Heart right ventricle (tissue), 16 donors: ENCODE measurements at regions not wholly inside any gene's neighbourhood (a gene's known extent, or its start where the extent isn't known, plus 50 kb on each side); places are given as distances from the start of the nearest gene placed in this dataset.

Experiments used
- ATAC-seq, 8 donors: fragments of 200-7000 bp; cut with Tn5 transposase; one replicate each; pipeline ENCODE4 v1.9.1; 2020; ENCODE audit warnings: mild to moderate bottlenecking in 8 of 8, moderate library complexity in 8 of 8, moderate number of reproducible peaks in 1 of 8
- DNase-seq, 2 donors: peaks; one replicate each; pipeline ENCODE4 v3.0.0-alpha.2; 2020
- H3K27ac ChIP-seq, 10 donors: fragments of 200-600 bp; sonication (generic) in 2 of 10; one replicate each; pipeline versions ENCODE4 v1.5.0 to v1.8.0; 2020 to 2022; ENCODE audit warnings: mild to moderate bottlenecking in 3 of 10
- H3K27me3 ChIP-seq, 7 donors: fragments of 200-600 bp; one replicate each; pipeline ENCODE4 v1.8.0; 2021 to 2022; ENCODE audit warnings: mild to moderate bottlenecking in 2 of 7
- H3K36me3 ChIP-seq, 9 donors: fragments of 200-600 bp; sonication (generic) in 1 of 9; one replicate each; pipeline versions ENCODE4 v1.5.0 to v1.8.0; 2020 to 2022; ENCODE audit warnings: mild to moderate bottlenecking in 2 of 9
- H3K4me1 ChIP-seq, 9 donors: fragments of 200-600 bp; sonication (generic) in 1 of 9; one replicate each; pipeline versions ENCODE4 v1.5.0 to v1.8.0; 2020 to 2022; ENCODE audit warnings: mild to moderate bottlenecking in 4 of 9
- H3K4me3 ChIP-seq, 10 donors: fragments of 200-600 bp; sonication (generic) in 2 of 10; one replicate each; pipeline versions ENCODE4 v1.5.0 to v1.8.0; 2020 to 2022; ENCODE audit warnings: mild to moderate bottlenecking in 7 of 10, moderate library complexity in 2 of 10
- H3K9me3 ChIP-seq, 11 donors: fragments of 200-600 bp in 10 of 11; sonication (generic) in 2 of 11; one replicate each; pipeline versions ENCODE4 v1.5.0 to v1.8.0; 2013 to 2022; ENCODE audit warnings: mild to moderate bottlenecking in 2 of 11, control low read depth in 1 of 11, moderate library complexity in 1 of 11
- WGBS, 2 donors: extraction: QIAGEN DNeasy Blood & Tissue Kit; methylation state at CpG; one replicate each; pipeline ENCODE4 v1.1.7; 2013; ENCODE audit warnings: inconsistent platforms in 1 of 2; 5-methylcytosine and 5-hydroxymethylcytosine counted together
- intact Hi-C, 10 donors: fragments of 100-400 bp; cut with DNase I; formaldehyde crosslinking; loops; one replicate each; pipeline versions ENCODE4 v1.11.1 to v1.14.2; 2022
- TF ChIP-seq, protein P1 (sequence below), 9 donors: fragments of 200-600 bp; sonication (generic) in 2 of 9; IDR thresholded peaks; one replicate each; pipeline versions ENCODE4 v1.5.0 to v1.8.0; 2021 to 2022; ENCODE audit warnings: antibody characterized with exemption in 9 of 9, mild to moderate bottlenecking in 5 of 9, moderate library complexity in 1 of 9
- donor health status: Arrhythmogenic right ventricular cardiomyopathy.
- donor health status: ischemic (EF 13 %, LVEDD 7.1; RV severe dilation, severe dysfunction).
- donor health status: healthy with polysubstance abuse.
- donor health status: DM: no; HTN: yes; CAD: no.
- donor health status: DM: no; HTN: no; CAD: no.
- donor health status: ischemic (EF 25% LVEDD 6.9; RV normal size, moderate dysfunction).
- donor health status: ischemic (EF 25% LVEDD 5.7; RV mildly dilated, moderate dysfunction).
- donor health status: healthy.
- donor health status: DM: yes; HTN: yes; CAD: no.
- donor health status: Ischemic cardiomyopathy.
- donor health status: ischemic (EF 35%, LVEDD 5.7; RV mildly dilated, moderate dysfunction).
- donor health status: nonischemic (EF 11% LVEDD 7.7; RV severe dilation, severe dysfunction).
- donor health status: DM: yes; HTN: yes; CAD: no.
- donor health status: PGD.
- donor health status: ischemic (EF 29% LVEDD 5.4; RV normal size, mild dysfunction).
- donor health status: nonischemic (EF 23%, LVEDD 6.1; RV moderate dilation, normal function).

DNA sequence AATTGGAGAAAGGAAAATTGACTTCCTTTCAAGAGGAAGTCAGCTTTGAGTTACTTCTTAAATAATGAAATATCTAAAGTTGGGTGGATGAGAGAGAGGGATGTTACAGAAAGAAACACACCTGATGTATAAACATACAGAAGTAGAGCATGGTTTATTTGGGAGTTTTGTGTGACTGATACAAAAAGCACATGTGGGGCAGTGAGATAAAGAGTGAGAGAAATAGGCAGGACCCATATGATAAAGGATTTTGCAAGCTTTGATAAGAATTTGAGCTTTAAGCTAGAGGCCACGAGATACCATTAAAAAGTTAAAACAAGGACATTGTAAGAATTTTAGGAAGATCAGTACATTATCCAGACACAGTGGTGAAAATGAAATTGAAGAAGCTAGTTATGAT, 263.3 kb upstream of the GPRIN3 start:
- no peak for DNase-seq
- TF ChIP-seq, protein P1, sequence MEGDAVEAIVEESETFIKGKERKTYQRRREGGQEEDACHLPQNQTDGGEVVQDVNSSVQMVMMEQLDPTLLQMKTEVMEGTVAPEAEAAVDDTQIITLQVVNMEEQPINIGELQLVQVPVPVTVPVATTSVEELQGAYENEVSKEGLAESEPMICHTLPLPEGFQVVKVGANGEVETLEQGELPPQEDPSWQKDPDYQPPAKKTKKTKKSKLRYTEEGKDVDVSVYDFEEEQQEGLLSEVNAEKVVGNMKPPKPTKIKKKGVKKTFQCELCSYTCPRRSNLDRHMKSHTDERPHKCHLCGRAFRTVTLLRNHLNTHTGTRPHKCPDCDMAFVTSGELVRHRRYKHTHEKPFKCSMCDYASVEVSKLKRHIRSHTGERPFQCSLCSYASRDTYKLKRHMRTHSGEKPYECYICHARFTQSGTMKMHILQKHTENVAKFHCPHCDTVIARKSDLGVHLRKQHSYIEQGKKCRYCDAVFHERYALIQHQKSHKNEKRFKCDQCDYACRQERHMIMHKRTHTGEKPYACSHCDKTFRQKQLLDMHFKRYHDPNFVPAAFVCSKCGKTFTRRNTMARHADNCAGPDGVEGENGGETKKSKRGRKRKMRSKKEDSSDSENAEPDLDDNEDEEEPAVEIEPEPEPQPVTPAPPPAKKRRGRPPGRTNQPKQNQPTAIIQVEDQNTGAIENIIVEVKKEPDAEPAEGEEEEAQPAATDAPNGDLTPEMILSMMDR (IDR thresholded peaks at IDR 0.05), result no peak
- H3K9me3 ChIP-seq, result no peaks in the 10 kb centered on the region
- no peaks in the 10 kb centered on the region for H3K27me3 ChIP-seq
- H3K27ac ChIP-seq, result no peak overlapping the region
- H3K4me3 ChIP-seq, result no peak overlapping the region
- intact Hi-C loops, result no loop called here
- no peak for ATAC-seq
- no peaks in the 10 kb centered on the region for H3K4me1 ChIP-seq
- H3K36me3 ChIP-seq, result no peaks in the 10 kb centered on the region
- WGBS, 2 donors, result 68 to 87% methylated on average over 1 of the region's 1 CpG

DNA sequence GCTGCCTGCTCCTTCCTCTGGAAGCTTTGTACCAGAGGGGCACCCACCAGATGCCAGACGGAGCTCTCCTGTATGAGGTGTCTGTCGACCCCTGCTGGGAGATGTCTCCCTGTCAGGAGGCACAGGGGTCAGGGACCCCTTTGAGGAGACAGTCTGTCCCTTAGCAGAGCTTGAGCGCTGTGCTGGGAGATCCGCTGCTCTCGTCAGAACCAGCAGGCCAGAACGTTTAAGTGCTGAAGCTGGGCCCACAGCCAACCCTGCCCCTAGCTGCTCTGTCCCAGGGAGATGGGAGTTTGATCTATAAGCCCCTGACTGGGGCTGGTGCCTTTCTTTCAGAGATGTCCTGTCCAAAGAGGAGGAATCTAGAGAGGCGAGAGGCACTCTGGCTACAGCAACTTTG, 260.3 kb upstream of the GPRIN3 start:
- no peak for ATAC-seq
- H3K27ac ChIP-seq, result no peak overlapping the region
- DNase-seq, result no peak
- no peaks in the 10 kb centered on the region for H3K9me3 ChIP-seq
- H3K4me3 ChIP-seq, result no peak overlapping the region
- intact Hi-C loops, result no loop called here
- no peaks in the 10 kb centered on the region for H3K36me3 ChIP-seq
- H3K27me3 ChIP-seq, result no peaks in the 10 kb centered on the region
- H3K4me1 ChIP-seq, result no peaks in the 10 kb centered on the region
- TF ChIP-seq, protein P1 (IDR thresholded peaks at IDR 0.05), result no peak
- WGBS, 2 donors, result 85 to 87% methylated on average over 7 of the region's 7 CpGs

DNA sequence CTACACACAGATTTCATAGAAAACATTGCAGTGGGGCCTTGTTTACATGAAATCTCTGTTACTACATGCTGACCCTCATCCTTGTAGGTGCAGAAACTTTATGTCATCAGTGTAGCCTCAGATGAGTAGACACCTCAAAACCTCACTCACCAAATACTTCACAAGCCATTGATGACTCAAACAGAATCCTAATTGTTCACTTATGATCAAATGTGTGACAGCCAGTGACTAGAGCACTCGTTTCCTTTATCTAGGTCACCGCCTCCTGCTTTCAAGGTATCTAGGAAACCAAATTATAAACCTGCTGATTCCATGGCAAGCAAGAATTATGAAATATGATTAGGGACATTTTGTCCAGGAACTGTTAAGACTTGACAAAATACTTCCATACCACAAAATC, 255.8 kb upstream of the GPRIN3 start:
- intact Hi-C loops, result no loop called here
- Histone ChIP-seq H3K36me3 (no peaks in the 10 kb centered on the region), H3K27me3 (no peaks in the 10 kb centered on the region), H3K4me3 (no peak overlapping the region), H3K9me3 (no peaks in the 10 kb centered on the region), H3K4me1 (no peaks in the 10 kb centered on the region), H3K27ac (no peak overlapping the region)
- ATAC-seq (peak in 1 of 8 donors; percentile 15), DNase-seq (no peak)
- 38 to 46% methylated on average over 2 of the region's 2 CpGs for WGBS, 2 donors
- TF ChIP-seq, protein P1 (IDR thresholded peaks at IDR 0.05), result no peak

DNA sequence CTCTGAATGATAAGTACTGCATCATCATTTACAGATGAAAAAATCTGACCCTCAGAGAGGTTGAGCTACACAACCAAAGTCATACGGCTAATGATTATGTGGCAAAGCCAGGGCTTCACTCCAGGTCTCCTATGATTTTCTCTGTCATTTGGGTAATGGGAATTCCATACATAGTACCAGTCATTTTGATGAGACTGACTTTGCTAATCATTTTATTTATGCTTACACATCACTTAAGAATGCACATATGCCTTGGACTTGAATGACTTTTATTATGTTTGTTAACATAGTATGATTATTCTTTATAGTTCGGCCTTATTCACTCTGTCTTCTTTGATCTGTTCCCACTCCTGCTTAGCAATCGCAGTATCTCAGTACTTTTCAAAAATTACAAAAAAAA, 255.1 kb upstream of the GPRIN3 start:
- intact Hi-C loops, result no loop called here
- ATAC-seq, result no peak

More for the DNA sequence above, 255.1 kb upstream of the GPRIN3 start:
- 83 to 93% methylated on average over 3 of the region's 3 CpGs for whole genome bisulfite sequencing, 2 donors
- Histone ChIP-seq H3K27me3 (no peaks in the 10 kb centered on the region), H3K4me1 (no peaks in the 10 kb centered on the region), H3K9me3 (no peaks in the 10 kb centered on the region), H3K4me3 (no peak overlapping the region), H3K27ac (no peak overlapping the region), H3K36me3 (no peaks in the 10 kb centered on the region)
- TF ChIP-seq, protein P1 (IDR thresholded peaks at IDR 0.05), result no peak
- no peak for DNase-seq
